ENCODE measurements at regions not wholly inside any gene's neighbourhood (a gene's known extent, or its start where the extent isn't known, plus 50 kb on each side); places are given as distances from the start of the nearest gene placed in this dataset.

- no peak for DNase-seq
These were observed 51.4 kb upstream of the TMEM72 start for GRCh38 chr10:44859546-44860285.

DNA sequence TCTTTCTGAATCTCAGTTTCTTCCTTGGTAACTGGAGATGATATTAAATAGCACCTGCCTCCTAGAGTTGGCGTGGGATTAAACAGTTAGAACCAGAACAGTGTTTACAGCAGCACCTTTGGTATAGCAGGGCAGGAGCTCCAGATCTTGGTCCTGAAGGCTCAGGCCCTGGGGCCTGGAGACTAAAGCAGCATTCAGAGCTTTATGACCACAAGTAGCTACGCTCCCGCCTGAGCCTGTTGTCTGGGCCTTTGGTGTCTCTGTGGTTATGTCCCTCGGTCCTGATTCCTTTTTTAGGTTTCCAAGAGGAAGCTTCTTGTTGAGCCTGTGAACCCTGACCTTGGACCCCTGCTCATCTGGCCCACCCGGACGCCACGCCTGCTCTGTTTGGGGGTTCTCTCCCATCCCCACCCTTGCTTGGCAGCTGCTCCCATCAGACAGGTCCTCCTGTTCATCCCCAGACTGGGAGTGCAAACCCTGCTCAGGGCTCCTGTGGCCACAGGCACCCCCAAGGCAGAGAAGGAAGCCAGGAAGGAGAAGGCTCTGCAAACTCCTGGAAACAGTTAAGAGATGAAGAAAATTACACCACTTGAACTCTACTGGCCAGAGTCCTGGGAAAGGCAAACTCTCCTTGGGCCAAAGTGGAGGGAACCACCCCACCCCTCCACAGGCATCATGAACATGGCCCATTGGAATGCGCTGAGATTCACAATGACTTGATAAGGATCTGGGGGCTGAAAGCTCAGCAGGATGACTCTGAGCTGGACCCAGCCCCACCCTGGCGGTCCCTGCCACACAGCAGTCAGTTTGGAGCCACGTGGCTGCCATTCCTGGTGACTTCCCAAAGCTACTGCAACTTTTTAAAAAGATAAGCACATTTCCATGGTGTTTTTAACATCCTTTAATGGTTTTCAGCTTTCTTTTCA is 50.1 kb upstream of the TMEM72 start:
- DNase-seq, result no peak
